Testis (tissue), 2 donors: ENCODE measurements at regions not wholly inside any gene's neighbourhood (a gene's known extent, or its start where the extent isn't known, plus 50 kb on each side); places are given as distances from the start of the nearest gene placed in this dataset.
A peak's percentile ranks its signal among the peaks of the same experiment; 100 is the strongest.
"Not testable (repeated sequence)": the region's sequence is repeated elsewhere in the genome, so short reads cannot be mapped to it uniquely, and the experiment has no call there.

Experiments
- DNase-seq: peaks from one replicate; pipeline ENCODE4 v3.0.0-alpha.2; 2019
- H3K27ac ChIP-seq, 2 donors: fragments of 200-600 bp; sonication (generic); one replicate each; pipeline ENCODE4 v1.5.1; 2019
- H3K27me3 ChIP-seq: fragments of 200-600 bp; sonication (generic); one replicate; pipeline ENCODE4 v1.5.1; 2019
- H3K36me3 ChIP-seq: fragments of 200-600 bp; sonication (generic); one replicate; pipeline ENCODE4 v1.5.1; 2017; ENCODE audit warnings: low read depth; ENCODE audit errors: missing control alignments
- H3K4me1 ChIP-seq: fragments of 200-600 bp; sonication (generic); one replicate; pipeline ENCODE4 v1.5.1; 2019
- H3K4me3 ChIP-seq, 2 donors: fragments of 200-600 bp; sonication (generic); one replicate each; pipeline ENCODE4 v1.5.1; 2017 to 2019
- H3K9me3 ChIP-seq: fragments of 200-600 bp; sonication (generic); one replicate; pipeline ENCODE4 v1.5.1; 2017
- CTCF ChIP-seq, 3 experiments: fragments of 450-650 bp in 2 of 3; fragments of 200-600 bp in 1 of 3; sonication (generic) in 1 of 3; IDR thresholded peaks; one replicate each; pipeline ENCODE4 v1.5.1; 2016 to 2019; ENCODE audit warnings: antibody characterized with exemption in 3 of 3, mild to moderate bottlenecking in 2 of 3, moderate library complexity in 1 of 3
- POLR2A ChIP-seq: fragments of 450-650 bp; IDR thresholded peaks from one replicate; pipeline ENCODE4 v1.6.1; 2017; ENCODE audit warnings: antibody characterized with exemption, mild to moderate bottlenecking, moderate library complexity
- WGBS, 2 donors: methylation state at CpG; one replicate each; pipeline ENCODE4 v1.1.5; 2018; 5-methylcytosine and 5-hydroxymethylcytosine counted together
- intact Hi-C: fragments of 100-400 bp; cut with DNase I; formaldehyde crosslinking; loops from one replicate; pipeline ENCODE4 v1.15.1; 2023; ENCODE audit warnings: low total_unique reads

- 96% methylated on average over 2 of the region's 2 CpGs for WGBS, 2 donors
- no peak for TF ChIP-seq CTCF (IDR thresholded peaks at IDR 0.05)
- no peak for TF ChIP-seq POLR2A
- intact Hi-C loops = no loop called here
- Histone ChIP-seq H3K27ac (no peak overlapping the region), H3K27me3 (no peaks in the 10 kb centered on the region), H3K36me3 (no peaks in the 10 kb centered on the region), H3K9me3 (no peaks in the 10 kb centered on the region), H3K4me1 (no peaks in the 10 kb centered on the region), H3K4me3 (no peak overlapping the region)
- no peak for DNase-seq
These were observed 117.5 kb downstream of the PCDH18 start for GRCh38 chr4:137414802-137415201.

GRCh38 chr4:137408527-137409177, 123.6 kb downstream of the PCDH18 start:
- no peaks in the 10 kb centered on the region for H3K4me1 ChIP-seq
- no peak for DNase-seq
- TF ChIP-seq POLR2A = no peak
- no peak for TF ChIP-seq CTCF (IDR thresholded peaks at IDR 0.05)
- H3K27ac ChIP-seq = no peak overlapping the region
- no peak overlapping the region for H3K4me3 ChIP-seq
- no peaks in the 10 kb centered on the region for H3K36me3 ChIP-seq
- WGBS, 2 donors = 78 to 80% methylated on average over 2 of the region's 2 CpGs
- intact Hi-C loops = no loop called here
- H3K9me3 ChIP-seq = no peaks in the 10 kb centered on the region
- no peaks in the 10 kb centered on the region for H3K27me3 ChIP-seq

- H3K27ac ChIP-seq, H3K9me3 ChIP-seq, DNase-seq, intact Hi-C loops, H3K36me3 ChIP-seq, H3K4me1 ChIP-seq, H3K4me3 ChIP-seq, H3K27me3 ChIP-seq: not testable (repeated sequence)
- WGBS, 2 donors = 95 to 99% methylated on average over 9 of the region's 9 CpGs
These were observed 126.5 kb downstream of the PCDH18 start for GRCh38 chr4:137405833-137406232.

GRCh38 chr4:137394018-137394417, 138.3 kb downstream of the PCDH18 start:
- Histone ChIP-seq H3K27ac (no peak overlapping the region), H3K9me3 (no peaks in the 10 kb centered on the region), H3K36me3 (no peaks in the 10 kb centered on the region), H3K4me3 (no peak overlapping the region), H3K4me1 (no peaks in the 10 kb centered on the region), H3K27me3 (no peaks in the 10 kb centered on the region)
- no peak for DNase-seq
- TF ChIP-seq POLR2A (no peak), CTCF (IDR thresholded peaks at IDR 0.05) (no peak)
- intact Hi-C loops = no loop called here
- 67 to 86% methylated on average over 1 of the region's 1 CpG for WGBS, 2 donors

GRCh38 chr4:137393044-137393443, 139.2 kb downstream of the PCDH18 start:
- H3K27me3 ChIP-seq = no peaks in the 10 kb centered on the region
- H3K4me1 ChIP-seq = no peaks in the 10 kb centered on the region
- intact Hi-C loops = no loop called here
- no peaks in the 10 kb centered on the region for H3K36me3 ChIP-seq
- 42 to 49% methylated on average over 2 of the region's 2 CpGs for WGBS, 2 donors
- no peak for TF ChIP-seq POLR2A
- no peak for TF ChIP-seq CTCF (IDR thresholded peaks at IDR 0.05)
- peak; percentile 55 for DNase-seq
- H3K9me3 ChIP-seq = no peaks in the 10 kb centered on the region
- H3K27ac ChIP-seq = no peak overlapping the region
- no peak overlapping the region for H3K4me3 ChIP-seq
